Liver (tissue), 3 donors: ENCODE measurements at regions not wholly inside any gene's neighbourhood (a gene's known extent, or its start where the extent isn't known, plus 50 kb on each side); places are given as distances from the start of the nearest gene placed in this dataset.

Source experiments
- EGR1 ChIP-seq, 2 donors: IDR thresholded peaks; 2 replicates each; pipeline ENCODE4 v1.6.1; 2016 to 2018; ENCODE audit warnings: antibody characterized with exemption in 2 of 2, low read depth in 2 of 2
- FOXA1 ChIP-seq: IDR thresholded peaks from 2 replicates; pipeline ENCODE4 v1.6.1; 2016; ENCODE audit warnings: antibody characterized with exemption
- GABPA ChIP-seq, 2 donors: IDR thresholded peaks in 1 of 2; conservative IDR thresholded peaks in 1 of 2; 2 replicates each; pipeline ENCODE4 v1.6.1; 2016; ENCODE audit warnings: antibody characterized with exemption in 2 of 2, mild to moderate bottlenecking in 1 of 2, moderate library complexity in 1 of 2
- HNF4A ChIP-seq, 2 donors: conservative IDR thresholded peaks; 2 replicates each; pipeline ENCODE4 v1.6.1; 2016; ENCODE audit warnings: antibody characterized with exemption in 2 of 2, mild to moderate bottlenecking in 2 of 2
- JUND ChIP-seq, 2 donors: IDR thresholded peaks; 2 replicates each; pipeline ENCODE4 v1.6.1; 2016; ENCODE audit warnings: antibody characterized with exemption in 2 of 2
- NR2F2 ChIP-seq: IDR thresholded peaks from 2 replicates; pipeline ENCODE4 v1.6.1; 2016; ENCODE audit warnings: antibody characterized with exemption
- RAD21 ChIP-seq, 2 donors: IDR thresholded peaks; 2 replicates each; pipeline ENCODE4 v1.6.1; 2016; ENCODE audit warnings: antibody characterized with exemption in 2 of 2, mild to moderate bottlenecking in 2 of 2
- TAF1 ChIP-seq: conservative IDR thresholded peaks from 2 replicates; pipeline ENCODE4 v1.6.1; 2016; ENCODE audit warnings: antibody characterized with exemption, mild to moderate bottlenecking
- YY1 ChIP-seq: IDR thresholded peaks from 2 replicates; pipeline ENCODE4 v1.6.1; 2016; ENCODE audit warnings: antibody characterized with exemption, mild to moderate bottlenecking
- TF ChIP-seq, protein P1 (sequence below): fragments of 150-350 bp; IDR thresholded peaks from 2 replicates; pipeline ENCODE4 v1.5.1; 2017; ENCODE audit warnings: improper control_type of control experiment, low read depth, low read length; ENCODE audit not compliant: missing input control
- TF ChIP-seq, protein P2 (sequence below): IDR thresholded peaks from 2 replicates; pipeline ENCODE4 v1.6.1; 2016; ENCODE audit warnings: antibody characterized with exemption, mild to moderate bottlenecking
- TF ChIP-seq, protein P3 (sequence below): IDR thresholded peaks from 2 replicates; pipeline ENCODE4 v1.6.1; 2016; ENCODE audit warnings: antibody characterized with exemption
- TF ChIP-seq, protein P4 (sequence below): IDR thresholded peaks from 2 replicates; pipeline ENCODE4 v1.6.1; 2016; ENCODE audit warnings: antibody characterized with exemption
- TF ChIP-seq, protein P5 (sequence below): IDR thresholded peaks from 2 replicates; pipeline ENCODE4 v1.6.1; 2016; ENCODE audit warnings: antibody characterized with exemption
- donor health status: healthy.
- donor health status: healthy.

DNA sequence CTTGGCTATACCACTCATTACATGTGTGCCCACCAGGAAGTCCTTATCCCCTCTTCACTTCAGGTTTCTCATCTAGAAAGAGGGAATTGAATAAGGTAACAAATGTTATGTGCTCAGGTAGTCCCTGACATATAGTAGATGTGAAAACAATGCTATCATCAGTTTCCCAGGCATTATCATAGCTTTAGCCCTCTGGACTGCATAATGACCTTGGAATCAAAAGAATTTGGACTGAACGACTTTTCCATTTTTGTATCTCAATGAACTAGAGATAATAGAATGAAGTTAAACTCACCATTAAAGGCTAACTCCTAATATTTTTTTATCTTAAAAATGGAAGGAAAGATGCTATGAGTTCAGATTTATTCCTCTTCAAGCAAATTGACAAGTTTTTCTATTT, 304.1 kb upstream of the USP24 start:
- TF ChIP-seq JUND (IDR thresholded peaks at IDR 0.05) (no peak), TAF1 (no peak), RAD21 (IDR thresholded peaks at IDR 0.05) (no peak), EGR1 (IDR thresholded peaks at IDR 0.05; ENCODE audit: low read depth in 2 of 2) (no peak), YY1 (no peak), FOXA1 (no peak), GABPA (IDR thresholded peaks at IDR 0.05 in 1 of 2, conservative IDR thresholded peaks at IDR 0.05 in 1 of 2) (no peak), NR2F2 (no peak), HNF4A (conservative IDR thresholded peaks at IDR 0.05) (no peak)
- TF ChIP-seq, protein P1, sequence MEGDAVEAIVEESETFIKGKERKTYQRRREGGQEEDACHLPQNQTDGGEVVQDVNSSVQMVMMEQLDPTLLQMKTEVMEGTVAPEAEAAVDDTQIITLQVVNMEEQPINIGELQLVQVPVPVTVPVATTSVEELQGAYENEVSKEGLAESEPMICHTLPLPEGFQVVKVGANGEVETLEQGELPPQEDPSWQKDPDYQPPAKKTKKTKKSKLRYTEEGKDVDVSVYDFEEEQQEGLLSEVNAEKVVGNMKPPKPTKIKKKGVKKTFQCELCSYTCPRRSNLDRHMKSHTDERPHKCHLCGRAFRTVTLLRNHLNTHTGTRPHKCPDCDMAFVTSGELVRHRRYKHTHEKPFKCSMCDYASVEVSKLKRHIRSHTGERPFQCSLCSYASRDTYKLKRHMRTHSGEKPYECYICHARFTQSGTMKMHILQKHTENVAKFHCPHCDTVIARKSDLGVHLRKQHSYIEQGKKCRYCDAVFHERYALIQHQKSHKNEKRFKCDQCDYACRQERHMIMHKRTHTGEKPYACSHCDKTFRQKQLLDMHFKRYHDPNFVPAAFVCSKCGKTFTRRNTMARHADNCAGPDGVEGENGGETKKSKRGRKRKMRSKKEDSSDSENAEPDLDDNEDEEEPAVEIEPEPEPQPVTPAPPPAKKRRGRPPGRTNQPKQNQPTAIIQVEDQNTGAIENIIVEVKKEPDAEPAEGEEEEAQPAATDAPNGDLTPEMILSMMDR: no peak
- TF ChIP-seq, protein P2, sequence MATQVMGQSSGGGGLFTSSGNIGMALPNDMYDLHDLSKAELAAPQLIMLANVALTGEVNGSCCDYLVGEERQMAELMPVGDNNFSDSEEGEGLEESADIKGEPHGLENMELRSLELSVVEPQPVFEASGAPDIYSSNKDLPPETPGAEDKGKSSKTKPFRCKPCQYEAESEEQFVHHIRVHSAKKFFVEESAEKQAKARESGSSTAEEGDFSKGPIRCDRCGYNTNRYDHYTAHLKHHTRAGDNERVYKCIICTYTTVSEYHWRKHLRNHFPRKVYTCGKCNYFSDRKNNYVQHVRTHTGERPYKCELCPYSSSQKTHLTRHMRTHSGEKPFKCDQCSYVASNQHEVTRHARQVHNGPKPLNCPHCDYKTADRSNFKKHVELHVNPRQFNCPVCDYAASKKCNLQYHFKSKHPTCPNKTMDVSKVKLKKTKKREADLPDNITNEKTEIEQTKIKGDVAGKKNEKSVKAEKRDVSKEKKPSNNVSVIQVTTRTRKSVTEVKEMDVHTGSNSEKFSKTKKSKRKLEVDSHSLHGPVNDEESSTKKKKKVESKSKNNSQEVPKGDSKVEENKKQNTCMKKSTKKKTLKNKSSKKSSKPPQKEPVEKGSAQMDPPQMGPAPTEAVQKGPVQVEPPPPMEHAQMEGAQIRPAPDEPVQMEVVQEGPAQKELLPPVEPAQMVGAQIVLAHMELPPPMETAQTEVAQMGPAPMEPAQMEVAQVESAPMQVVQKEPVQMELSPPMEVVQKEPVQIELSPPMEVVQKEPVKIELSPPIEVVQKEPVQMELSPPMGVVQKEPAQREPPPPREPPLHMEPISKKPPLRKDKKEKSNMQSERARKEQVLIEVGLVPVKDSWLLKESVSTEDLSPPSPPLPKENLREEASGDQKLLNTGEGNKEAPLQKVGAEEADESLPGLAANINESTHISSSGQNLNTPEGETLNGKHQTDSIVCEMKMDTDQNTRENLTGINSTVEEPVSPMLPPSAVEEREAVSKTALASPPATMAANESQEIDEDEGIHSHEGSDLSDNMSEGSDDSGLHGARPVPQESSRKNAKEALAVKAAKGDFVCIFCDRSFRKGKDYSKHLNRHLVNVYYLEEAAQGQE: no peak
- TF ChIP-seq, protein P3, sequence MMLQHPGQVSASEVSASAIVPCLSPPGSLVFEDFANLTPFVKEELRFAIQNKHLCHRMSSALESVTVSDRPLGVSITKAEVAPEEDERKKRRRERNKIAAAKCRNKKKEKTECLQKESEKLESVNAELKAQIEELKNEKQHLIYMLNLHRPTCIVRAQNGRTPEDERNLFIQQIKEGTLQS: no peak
- TF ChIP-seq, protein P4, sequence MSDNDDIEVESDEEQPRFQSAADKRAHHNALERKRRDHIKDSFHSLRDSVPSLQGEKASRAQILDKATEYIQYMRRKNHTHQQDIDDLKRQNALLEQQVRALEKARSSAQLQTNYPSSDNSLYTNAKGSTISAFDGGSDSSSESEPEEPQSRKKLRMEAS: no peak
- TF ChIP-seq, protein P5, sequence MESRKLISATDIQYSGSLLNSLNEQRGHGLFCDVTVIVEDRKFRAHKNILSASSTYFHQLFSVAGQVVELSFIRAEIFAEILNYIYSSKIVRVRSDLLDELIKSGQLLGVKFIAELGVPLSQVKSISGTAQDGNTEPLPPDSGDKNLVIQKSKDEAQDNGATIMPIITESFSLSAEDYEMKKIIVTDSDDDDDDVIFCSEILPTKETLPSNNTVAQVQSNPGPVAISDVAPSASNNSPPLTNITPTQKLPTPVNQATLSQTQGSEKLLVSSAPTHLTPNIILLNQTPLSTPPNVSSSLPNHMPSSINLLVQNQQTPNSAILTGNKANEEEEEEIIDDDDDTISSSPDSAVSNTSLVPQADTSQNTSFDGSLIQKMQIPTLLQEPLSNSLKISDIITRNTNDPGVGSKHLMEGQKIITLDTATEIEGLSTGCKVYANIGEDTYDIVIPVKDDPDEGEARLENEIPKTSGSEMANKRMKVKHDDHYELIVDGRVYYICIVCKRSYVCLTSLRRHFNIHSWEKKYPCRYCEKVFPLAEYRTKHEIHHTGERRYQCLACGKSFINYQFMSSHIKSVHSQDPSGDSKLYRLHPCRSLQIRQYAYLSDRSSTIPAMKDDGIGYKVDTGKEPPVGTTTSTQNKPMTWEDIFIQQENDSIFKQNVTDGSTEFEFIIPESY: no peak
